ENCODE measurements at regions not wholly inside any gene's neighbourhood (a gene's known extent, or its start where the extent isn't known, plus 50 kb on each side); places are given as distances from the start of the nearest gene placed in this dataset.

DNA sequence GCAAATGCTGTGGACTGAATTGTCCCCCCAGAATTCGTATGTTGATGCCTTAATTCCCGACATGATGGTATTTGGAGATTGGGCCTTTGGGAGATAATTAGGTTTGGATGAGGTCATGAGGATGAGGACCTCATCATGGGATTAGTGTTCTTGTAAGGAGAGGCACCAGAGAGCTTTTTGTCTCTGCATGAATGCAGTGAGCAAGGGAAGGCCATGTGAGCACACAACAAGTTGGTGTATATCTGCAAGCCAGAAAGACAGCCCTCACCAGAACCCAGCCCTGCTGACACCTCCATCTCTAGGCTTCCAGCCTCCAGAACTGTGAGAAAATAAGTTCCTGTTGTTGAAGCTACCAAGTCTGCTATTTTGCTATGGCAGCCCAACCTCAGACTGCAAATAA, 51.9 kb upstream of the SMCO2 start:
- TF ChIP-seq POLR2A (IDR thresholded peaks at IDR 0.05; ENCODE audit: extremely low read depth, insufficient read length): no peak
- TF ChIP-seq, protein P1, sequence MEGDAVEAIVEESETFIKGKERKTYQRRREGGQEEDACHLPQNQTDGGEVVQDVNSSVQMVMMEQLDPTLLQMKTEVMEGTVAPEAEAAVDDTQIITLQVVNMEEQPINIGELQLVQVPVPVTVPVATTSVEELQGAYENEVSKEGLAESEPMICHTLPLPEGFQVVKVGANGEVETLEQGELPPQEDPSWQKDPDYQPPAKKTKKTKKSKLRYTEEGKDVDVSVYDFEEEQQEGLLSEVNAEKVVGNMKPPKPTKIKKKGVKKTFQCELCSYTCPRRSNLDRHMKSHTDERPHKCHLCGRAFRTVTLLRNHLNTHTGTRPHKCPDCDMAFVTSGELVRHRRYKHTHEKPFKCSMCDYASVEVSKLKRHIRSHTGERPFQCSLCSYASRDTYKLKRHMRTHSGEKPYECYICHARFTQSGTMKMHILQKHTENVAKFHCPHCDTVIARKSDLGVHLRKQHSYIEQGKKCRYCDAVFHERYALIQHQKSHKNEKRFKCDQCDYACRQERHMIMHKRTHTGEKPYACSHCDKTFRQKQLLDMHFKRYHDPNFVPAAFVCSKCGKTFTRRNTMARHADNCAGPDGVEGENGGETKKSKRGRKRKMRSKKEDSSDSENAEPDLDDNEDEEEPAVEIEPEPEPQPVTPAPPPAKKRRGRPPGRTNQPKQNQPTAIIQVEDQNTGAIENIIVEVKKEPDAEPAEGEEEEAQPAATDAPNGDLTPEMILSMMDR (IDR thresholded peaks at IDR 0.05; ENCODE audit: low read depth, low read length): no peak
- TF ChIP-seq, protein P2, sequence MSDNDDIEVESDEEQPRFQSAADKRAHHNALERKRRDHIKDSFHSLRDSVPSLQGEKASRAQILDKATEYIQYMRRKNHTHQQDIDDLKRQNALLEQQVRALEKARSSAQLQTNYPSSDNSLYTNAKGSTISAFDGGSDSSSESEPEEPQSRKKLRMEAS (IDR thresholded peaks at IDR 0.05; ENCODE audit: low read depth, low read length): no peak
